Lower leg skin (tissue), 3 donors: ENCODE measurements at regions not wholly inside any gene's neighbourhood (a gene's known extent, or its start where the extent isn't known, plus 50 kb on each side); places are given as distances from the start of the nearest gene placed in this dataset.

ENCODE experiments used
- CTCF ChIP-seq, 3 donors: fragments of 450-650 bp; IDR thresholded peaks; one replicate each; pipeline ENCODE4 v1.5.1; 2016; ENCODE audit warnings: antibody characterized with exemption in 3 of 3, mild to moderate bottlenecking in 3 of 3, moderate library complexity in 2 of 3
- POLR2A ChIP-seq, 2 donors: fragments of 450-650 bp; IDR thresholded peaks; one replicate each; pipeline ENCODE4 v1.6.1; 2016 to 2017; ENCODE audit warnings: antibody characterized with exemption in 2 of 2, mild to moderate bottlenecking in 1 of 2, moderate library complexity in 1 of 2

- TF ChIP-seq CTCF (IDR thresholded peaks at IDR 0.05) (no peak), POLR2A (IDR thresholded peaks at IDR 0.05) (no peak)
These were observed 614.6 kb upstream of the ITGA1 start for GRCh38 chr5:52173133-52173532.
